ENCODE measurements at regions not wholly inside any gene's neighbourhood (a gene's known extent, or its start where the extent isn't known, plus 50 kb on each side); places are given as distances from the start of the nearest gene placed in this dataset.

- no peak for TF ChIP-seq SIN3A (IDR thresholded peaks at IDR 0.05; ENCODE audit: borderline replicate concordance, insufficient read depth, low read length)
- TF ChIP-seq REST (IDR thresholded peaks at IDR 0.05; ENCODE audit: insufficient read depth in 1 of 2, low read depth in 2 of 2, low read length in 2 of 2): no peak
- TF ChIP-seq POLR2AphosphoS5 (IDR thresholded peaks at IDR 0.05; ENCODE audit: low read depth, low read length): no peak
- no peak for TF ChIP-seq TAF1 (IDR thresholded peaks at IDR 0.05; ENCODE audit: borderline replicate concordance, insufficient read depth, low read length)
These were observed 376.1 kb downstream of the SEC14L1 start for GRCh38 chr17:77516902-77517301.

Measured in PFSK-1 (cell line).